Mucosa of stomach (tissue), 1 donor: ENCODE measurements at regions not wholly inside any gene's neighbourhood (a gene's known extent, or its start where the extent isn't known, plus 50 kb on each side); places are given as distances from the start of the nearest gene placed in this dataset.

Experiments
- H3K27me3 ChIP-seq: one replicate; pipeline ENCODE4 v1.7.0; 2013; ENCODE audit warnings: mild to moderate bottlenecking, low read length; ENCODE audit not compliant: control insufficient read depth, insufficient read depth
- H3K36me3 ChIP-seq: one replicate; pipeline ENCODE4 v1.7.0; 2013; ENCODE audit warnings: low read length; ENCODE audit not compliant: control insufficient read depth, insufficient read depth
- H3K4me1 ChIP-seq: one replicate; pipeline ENCODE4 v1.7.0; 2013; ENCODE audit warnings: mild to moderate bottlenecking, low read length; ENCODE audit not compliant: control insufficient read depth, insufficient read depth
- H3K4me3 ChIP-seq: one replicate; pipeline ENCODE4 v1.7.0; 2013; ENCODE audit warnings: low read length
- H3K9ac ChIP-seq: one replicate; pipeline ENCODE4 v1.7.0; 2013; ENCODE audit warnings: mild to moderate bottlenecking, low read length, moderate library complexity
- H3K9me3 ChIP-seq: one replicate; pipeline ENCODE4 v1.7.0; 2013; ENCODE audit warnings: mild to moderate bottlenecking, low read length, moderate library complexity; ENCODE audit not compliant: control insufficient read depth
- donor health status: Pancreatic carcinoma.

- no peak overlapping the region for H3K9ac ChIP-seq
- peaks cover 8% of the 10 kb centered on the region for H3K27me3 ChIP-seq
- H3K9me3 ChIP-seq: no peaks in the 10 kb centered on the region
- H3K4me3 ChIP-seq: no peak overlapping the region
- no peaks in the 10 kb centered on the region for H3K36me3 ChIP-seq
- no peaks in the 10 kb centered on the region for H3K4me1 ChIP-seq
Measured at GRCh38 chr9:93852728-93853127, 102.4 kb downstream of the BARX1 start.

GRCh38 chr9:93846349-93846748 is 108.8 kb downstream of the BARX1 start:
- Histone ChIP-seq H3K9ac (no peak overlapping the region), H3K4me3 (no peak overlapping the region), H3K27me3 (no peaks in the 10 kb centered on the region), H3K4me1 (no peaks in the 10 kb centered on the region), H3K9me3 (no peaks in the 10 kb centered on the region), H3K36me3 (no peaks in the 10 kb centered on the region)

- H3K9ac ChIP-seq: no peak overlapping the region
- no peak overlapping the region for H3K4me3 ChIP-seq
- H3K4me1 ChIP-seq: no peaks in the 10 kb centered on the region
- H3K27me3 ChIP-seq: no peaks in the 10 kb centered on the region
- H3K9me3 ChIP-seq: no peaks in the 10 kb centered on the region
- H3K36me3 ChIP-seq: no peaks in the 10 kb centered on the region
Measured at GRCh38 chr9:93843396-93843795, 111.8 kb downstream of the BARX1 start.

- Histone ChIP-seq H3K27me3 (peaks cover 26% of the 10 kb centered on the region), H3K4me3 (no peak overlapping the region), H3K9me3 (no peaks in the 10 kb centered on the region), H3K36me3 (no peaks in the 10 kb centered on the region), H3K9ac (no peak overlapping the region), H3K4me1 (peaks cover 4% of the 10 kb centered on the region)
Measured at GRCh38 chr9:93830606-93831005, 124.5 kb downstream of the BARX1 start.

- Histone ChIP-seq H3K27me3 (peaks cover 29% of the 10 kb centered on the region), H3K36me3 (no peaks in the 10 kb centered on the region), H3K9ac (no peak overlapping the region), H3K4me1 (peaks cover 4% of the 10 kb centered on the region), H3K4me3 (no peak overlapping the region), H3K9me3 (no peaks in the 10 kb centered on the region)
Measured at GRCh38 chr9:93830012-93830596, 125.1 kb downstream of the BARX1 start.

- no peak overlapping the region for H3K4me3 ChIP-seq
- H3K4me1 ChIP-seq: peaks cover 4% of the 10 kb centered on the region
- peaks cover 32% of the 10 kb centered on the region for H3K27me3 ChIP-seq
- H3K9ac ChIP-seq: no peak overlapping the region
- no peaks in the 10 kb centered on the region for H3K9me3 ChIP-seq
- H3K36me3 ChIP-seq: no peaks in the 10 kb centered on the region
Measured at GRCh38 chr9:93829271-93830011, 125.7 kb downstream of the BARX1 start.

GRCh38 chr9:93828331-93829097 is 126.6 kb downstream of the BARX1 start:
- Histone ChIP-seq H3K9ac (no peak overlapping the region), H3K4me3 (no peak overlapping the region), H3K27me3 (peaks cover 38% of the 10 kb centered on the region), H3K4me1 (peaks cover 4% of the 10 kb centered on the region), H3K36me3 (no peaks in the 10 kb centered on the region), H3K9me3 (no peaks in the 10 kb centered on the region)

GRCh38 chr9:93827545-93828330 is 127.4 kb downstream of the BARX1 start:
- Histone ChIP-seq H3K36me3 (no peaks in the 10 kb centered on the region), H3K4me3 (no peak overlapping the region), H3K4me1 (peaks cover 4% of the 10 kb centered on the region), H3K27me3 (peaks cover 38% of the 10 kb centered on the region), H3K9me3 (no peaks in the 10 kb centered on the region), H3K9ac (no peak overlapping the region)

- no peaks in the 10 kb centered on the region for H3K9me3 ChIP-seq
- H3K4me3 ChIP-seq: no peak overlapping the region
- no peaks in the 10 kb centered on the region for H3K36me3 ChIP-seq
- peaks cover 4% of the 10 kb centered on the region for H3K4me1 ChIP-seq
- peaks cover 38% of the 10 kb centered on the region for H3K27me3 ChIP-seq
- H3K9ac ChIP-seq: no peak overlapping the region
Measured at GRCh38 chr9:93826905-93827544, 128.1 kb downstream of the BARX1 start.

- H3K27me3 ChIP-seq: peaks cover 38% of the 10 kb centered on the region
- no peaks in the 10 kb centered on the region for H3K9me3 ChIP-seq
- H3K4me3 ChIP-seq: no peak overlapping the region
- no peaks in the 10 kb centered on the region for H3K36me3 ChIP-seq
- no peak overlapping the region for H3K9ac ChIP-seq
- peaks cover 4% of the 10 kb centered on the region for H3K4me1 ChIP-seq
Measured at GRCh38 chr9:93826209-93826608, 128.9 kb downstream of the BARX1 start.

GRCh38 chr9:93825348-93826115 is 129.6 kb downstream of the BARX1 start:
- H3K9ac ChIP-seq: no peak overlapping the region
- no peaks in the 10 kb centered on the region for H3K36me3 ChIP-seq
- no peak overlapping the region for H3K4me3 ChIP-seq
- H3K27me3 ChIP-seq: peaks cover 41% of the 10 kb centered on the region
- H3K4me1 ChIP-seq: peaks cover 4% of the 10 kb centered on the region
- no peaks in the 10 kb centered on the region for H3K9me3 ChIP-seq
